Nephron progenitor cell (in vitro differentiated cells): ENCODE measurements at regions not wholly inside any gene's neighbourhood (a gene's known extent, or its start where the extent isn't known, plus 50 kb on each side); places are given as distances from the start of the nearest gene placed in this dataset.

Source experiments
- DNase-seq: peaks from one replicate; pipeline ENCODE4 v3.0.0; 2021
- H3K27ac Mint-ChIP-seq: 2 replicates; pipeline ENCODE4 v1.8.0; 2021; ENCODE audit warnings: mild to moderate bottlenecking, moderate library complexity, mixed read lengths
- H3K27me3 Mint-ChIP-seq: 2 replicates; pipeline ENCODE4 v1.8.0; 2021; ENCODE audit warnings: mild to moderate bottlenecking, low read depth, mixed read lengths; ENCODE audit not compliant: poor library complexity
- H3K36me3 Mint-ChIP-seq: 2 replicates; pipeline ENCODE4 v1.8.0; 2021; ENCODE audit warnings: low read depth, mixed read lengths
- H3K4me1 Mint-ChIP-seq: 2 replicates; pipeline ENCODE4 v1.8.0; 2021; ENCODE audit warnings: mixed read lengths
- H3K4me3 Mint-ChIP-seq: 2 replicates; pipeline ENCODE4 v1.8.0; 2021; ENCODE audit warnings: mild to moderate bottlenecking, moderate library complexity, mixed read lengths
- H3K9me3 Mint-ChIP-seq: 2 replicates; pipeline ENCODE4 v1.8.0; 2021; ENCODE audit warnings: mild to moderate bottlenecking, moderate library complexity, mixed read lengths
- TF ChIP-seq, protein P1 (sequence below): fragments of 200-600 bp; sonication (generic); IDR thresholded peaks from 2 replicates; pipeline ENCODE4 v1.5.0; 2021; ENCODE audit warnings: antibody characterized with exemption

GRCh38 chr4:177632481-177632880, 190.2 kb upstream of the AGA start:
- Mint-ChIP-seq H3K27ac (no peak overlapping the region), H3K4me1 (no peaks in the 10 kb centered on the region), H3K9me3 (no peaks in the 10 kb centered on the region), H3K27me3 (peaks cover 2% of the 10 kb centered on the region), H3K36me3 (no peaks in the 10 kb centered on the region), H3K4me3 (no peak overlapping the region)
- TF ChIP-seq, protein P1, sequence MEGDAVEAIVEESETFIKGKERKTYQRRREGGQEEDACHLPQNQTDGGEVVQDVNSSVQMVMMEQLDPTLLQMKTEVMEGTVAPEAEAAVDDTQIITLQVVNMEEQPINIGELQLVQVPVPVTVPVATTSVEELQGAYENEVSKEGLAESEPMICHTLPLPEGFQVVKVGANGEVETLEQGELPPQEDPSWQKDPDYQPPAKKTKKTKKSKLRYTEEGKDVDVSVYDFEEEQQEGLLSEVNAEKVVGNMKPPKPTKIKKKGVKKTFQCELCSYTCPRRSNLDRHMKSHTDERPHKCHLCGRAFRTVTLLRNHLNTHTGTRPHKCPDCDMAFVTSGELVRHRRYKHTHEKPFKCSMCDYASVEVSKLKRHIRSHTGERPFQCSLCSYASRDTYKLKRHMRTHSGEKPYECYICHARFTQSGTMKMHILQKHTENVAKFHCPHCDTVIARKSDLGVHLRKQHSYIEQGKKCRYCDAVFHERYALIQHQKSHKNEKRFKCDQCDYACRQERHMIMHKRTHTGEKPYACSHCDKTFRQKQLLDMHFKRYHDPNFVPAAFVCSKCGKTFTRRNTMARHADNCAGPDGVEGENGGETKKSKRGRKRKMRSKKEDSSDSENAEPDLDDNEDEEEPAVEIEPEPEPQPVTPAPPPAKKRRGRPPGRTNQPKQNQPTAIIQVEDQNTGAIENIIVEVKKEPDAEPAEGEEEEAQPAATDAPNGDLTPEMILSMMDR: no peak
- DNase-seq: no peak

DNA sequence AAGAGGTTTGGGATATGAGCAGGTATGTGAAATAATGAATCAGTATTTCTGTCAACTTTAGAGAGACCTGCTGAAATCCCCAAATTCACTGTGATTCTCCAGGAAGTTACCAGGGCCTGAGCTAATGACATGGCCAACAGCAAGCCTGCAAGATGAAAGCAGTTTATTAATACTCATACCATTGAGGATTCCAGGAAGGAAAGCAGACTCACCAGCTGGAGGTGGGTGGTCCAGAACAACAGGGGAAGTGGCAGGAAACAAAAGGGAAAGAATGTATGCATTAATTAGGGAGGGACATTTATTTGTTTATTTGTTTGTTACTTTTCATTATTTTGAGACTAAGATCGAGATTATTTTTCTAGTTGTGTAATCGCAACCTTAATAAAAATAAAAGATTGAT, 196.6 kb upstream of the AGA start:
- no peaks in the 10 kb centered on the region for H3K36me3 Mint-ChIP-seq
- no peaks in the 10 kb centered on the region for H3K4me1 Mint-ChIP-seq
- H3K9me3 Mint-ChIP-seq: no peaks in the 10 kb centered on the region
- H3K27ac Mint-ChIP-seq: no peak overlapping the region
- no peaks in the 10 kb centered on the region for H3K27me3 Mint-ChIP-seq
- TF ChIP-seq, protein P1: no peak
- DNase-seq: no peak
- no peak overlapping the region for H3K4me3 Mint-ChIP-seq

GRCh38 chr4:177640864-177641263, 198.6 kb upstream of the AGA start:
- Mint-ChIP-seq H3K4me1 (no peaks in the 10 kb centered on the region), H3K36me3 (no peaks in the 10 kb centered on the region), H3K27ac (no peak overlapping the region), H3K9me3 (no peaks in the 10 kb centered on the region), H3K4me3 (no peak overlapping the region), H3K27me3 (no peaks in the 10 kb centered on the region)
- TF ChIP-seq, protein P1: no peak
- no peak for DNase-seq

DNA sequence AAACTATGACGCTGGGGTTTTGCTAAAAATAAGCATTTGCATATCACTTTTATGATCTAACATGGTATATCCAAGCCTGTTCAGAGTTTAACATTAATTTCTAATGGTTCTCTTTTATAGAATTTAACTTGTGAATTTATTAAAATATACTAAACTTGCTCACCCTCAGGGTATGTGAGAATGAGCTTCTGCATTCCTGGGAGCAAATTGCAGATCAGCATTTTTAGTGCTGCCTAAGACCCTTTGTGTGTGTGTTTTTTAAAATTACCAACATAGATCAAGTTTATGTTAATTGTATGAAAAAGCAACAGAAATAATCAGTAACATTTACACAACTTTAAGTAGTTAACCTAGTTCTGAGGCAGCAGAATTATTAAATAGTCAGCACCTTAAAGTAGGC, 218.0 kb upstream of the AGA start:
- H3K36me3 Mint-ChIP-seq: peaks cover 5% of the 10 kb centered on the region
- TF ChIP-seq, protein P1: no peak
- H3K27me3 Mint-ChIP-seq: no peaks in the 10 kb centered on the region

DNA sequence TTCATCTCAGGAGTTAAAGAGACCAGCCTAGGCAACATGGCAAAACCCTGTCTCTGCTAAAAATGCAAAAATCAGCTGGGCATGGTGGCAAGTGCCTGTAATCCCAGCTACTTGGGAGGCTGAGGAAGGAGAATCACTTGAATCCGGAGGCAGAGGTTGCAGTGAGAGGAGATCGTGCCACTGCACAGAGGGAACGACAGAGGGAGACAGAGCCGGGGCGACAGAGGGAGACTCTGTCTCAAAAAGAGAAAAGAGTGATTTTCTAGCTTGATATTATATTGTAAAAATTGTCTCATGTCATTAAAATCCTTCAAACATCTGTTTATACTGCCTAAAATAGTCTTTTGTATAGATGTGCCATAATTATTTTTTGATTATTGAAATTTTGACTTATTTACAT, 225.4 kb upstream of the AGA start:
- peaks cover 3% of the 10 kb centered on the region for H3K27me3 Mint-ChIP-seq
- no peak for DNase-seq
- no peaks in the 10 kb centered on the region for H3K36me3 Mint-ChIP-seq
- peaks cover 8% of the 10 kb centered on the region for H3K9me3 Mint-ChIP-seq
- no peak overlapping the region for H3K4me3 Mint-ChIP-seq
- TF ChIP-seq, protein P1: no peak
- H3K27ac Mint-ChIP-seq: peak overlapping the region; percentile 57
- H3K4me1 Mint-ChIP-seq: no peaks in the 10 kb centered on the region

More for the DNA sequence above, 218.0 kb upstream of the AGA start:
- peaks cover 32% of the 10 kb centered on the region for H3K9me3 Mint-ChIP-seq
- H3K4me1 Mint-ChIP-seq: no peaks in the 10 kb centered on the region
- no peak overlapping the region for H3K4me3 Mint-ChIP-seq
- DNase-seq: no peak
- H3K27ac Mint-ChIP-seq: no peak overlapping the region

- no peak for DNase-seq
- H3K27me3 Mint-ChIP-seq: peaks cover 3% of the 10 kb centered on the region
- no peaks in the 10 kb centered on the region for H3K4me1 Mint-ChIP-seq
- TF ChIP-seq, protein P1: no peak
- H3K27ac Mint-ChIP-seq: no peak overlapping the region
- H3K36me3 Mint-ChIP-seq: no peaks in the 10 kb centered on the region
- H3K9me3 Mint-ChIP-seq: no peaks in the 10 kb centered on the region
- H3K4me3 Mint-ChIP-seq: no peak overlapping the region
Observed at GRCh38 chr4:177671387-177671786, 229.2 kb upstream of the AGA start.
